ENCODE measurements at regions not wholly inside any gene's neighbourhood (a gene's known extent, or its start where the extent isn't known, plus 50 kb on each side); places are given as distances from the start of the nearest gene placed in this dataset.
"Not testable (repeated sequence)": the region's sequence is repeated elsewhere in the genome, so short reads cannot be mapped to it uniquely, and the experiment has no call there.

DNA sequence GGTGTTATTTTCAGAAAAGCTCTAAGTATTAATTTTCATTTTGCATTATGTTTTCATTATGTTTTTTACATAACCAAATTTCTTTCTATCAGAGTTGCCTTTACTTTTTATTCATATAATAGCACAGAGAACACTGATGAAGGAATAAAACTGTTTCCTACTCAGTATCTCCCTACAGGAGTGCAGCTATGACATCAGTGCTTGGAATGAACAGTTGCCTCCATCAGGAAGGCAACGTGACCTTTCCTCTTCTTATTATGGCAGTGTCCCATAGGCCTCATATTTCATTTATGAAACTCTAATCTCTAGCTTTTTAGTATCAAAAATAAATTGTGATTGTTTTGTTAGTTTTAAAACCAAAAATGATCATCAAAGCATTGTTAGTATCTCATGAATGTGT is 712.8 kb downstream of the CD109 start:
- intact Hi-C loops (cut with DNase I; ENCODE audit: low total_unique reads), result loop anchor here (2.0 kb wide), 1 partner anchor 800 kb away; no protein-coding TSS in a partner anchor
- Histone ChIP-seq H3K36me3 (no peaks in the 10 kb centered on the region), H3K4me1 (no peaks in the 10 kb centered on the region), H3K27me3 (no peaks in the 10 kb centered on the region), H3K9me3 (no peaks in the 10 kb centered on the region), H3K27ac (no peak overlapping the region), H3K4me3 (no peak overlapping the region)
- in situ Hi-C loops (cut with MboI; ENCODE audit: low sequenced_read_pairs in 4 of 4), result loop anchor here in 2 of 4 donors (25.0 kb wide), 1 partner anchor 803 kb away; the partner anchor contains the start of gene COL12A1 (in 2 of the 2)
- ATAC-seq, result no peak
- TF ChIP-seq, protein P1, sequence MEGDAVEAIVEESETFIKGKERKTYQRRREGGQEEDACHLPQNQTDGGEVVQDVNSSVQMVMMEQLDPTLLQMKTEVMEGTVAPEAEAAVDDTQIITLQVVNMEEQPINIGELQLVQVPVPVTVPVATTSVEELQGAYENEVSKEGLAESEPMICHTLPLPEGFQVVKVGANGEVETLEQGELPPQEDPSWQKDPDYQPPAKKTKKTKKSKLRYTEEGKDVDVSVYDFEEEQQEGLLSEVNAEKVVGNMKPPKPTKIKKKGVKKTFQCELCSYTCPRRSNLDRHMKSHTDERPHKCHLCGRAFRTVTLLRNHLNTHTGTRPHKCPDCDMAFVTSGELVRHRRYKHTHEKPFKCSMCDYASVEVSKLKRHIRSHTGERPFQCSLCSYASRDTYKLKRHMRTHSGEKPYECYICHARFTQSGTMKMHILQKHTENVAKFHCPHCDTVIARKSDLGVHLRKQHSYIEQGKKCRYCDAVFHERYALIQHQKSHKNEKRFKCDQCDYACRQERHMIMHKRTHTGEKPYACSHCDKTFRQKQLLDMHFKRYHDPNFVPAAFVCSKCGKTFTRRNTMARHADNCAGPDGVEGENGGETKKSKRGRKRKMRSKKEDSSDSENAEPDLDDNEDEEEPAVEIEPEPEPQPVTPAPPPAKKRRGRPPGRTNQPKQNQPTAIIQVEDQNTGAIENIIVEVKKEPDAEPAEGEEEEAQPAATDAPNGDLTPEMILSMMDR (IDR thresholded peaks at IDR 0.05 in 4 of 5, conservative IDR thresholded peaks at IDR 0.05 in 1 of 5), result no peak
- no peak for TF ChIP-seq POLR2A (IDR thresholded peaks at IDR 0.05)
- no peak for DNase-seq

DNA sequence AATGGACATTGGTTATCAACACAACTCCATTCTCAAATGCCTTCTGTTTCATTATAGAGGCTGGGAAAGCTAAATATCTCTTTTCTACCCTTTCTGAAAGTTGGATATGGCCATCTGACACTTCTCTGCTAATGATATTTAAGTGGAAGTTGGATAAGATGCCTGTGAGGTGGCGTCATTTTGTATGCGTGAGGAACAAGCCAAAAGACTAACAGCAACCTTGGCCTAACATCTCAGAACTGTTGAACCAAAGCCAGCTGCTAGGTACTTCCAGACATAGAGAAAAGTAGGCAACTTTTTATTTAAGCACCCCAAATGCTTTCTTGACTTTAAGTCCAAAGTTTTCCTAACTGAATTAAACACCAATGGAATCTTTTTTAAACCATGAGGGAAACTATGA is 708.4 kb downstream of the CD109 start:
- intact Hi-C loops (cut with DNase I; ENCODE audit: low total_unique reads), result no loop called here
- Histone ChIP-seq H3K4me1 (no peaks in the 10 kb centered on the region), H3K4me3 (no peak overlapping the region), H3K27ac (no peak overlapping the region), H3K36me3 (no peaks in the 10 kb centered on the region), H3K9me3 (no peaks in the 10 kb centered on the region), H3K27me3 (no peaks in the 10 kb centered on the region)
- in situ Hi-C loops (cut with MboI; ENCODE audit: low sequenced_read_pairs in 4 of 4), result loop anchor here in 2 of 4 donors (25.0 kb wide), 1 partner anchor 808 kb away; the partner anchor contains the start of gene COL12A1 (in 2 of the 2)
- TF ChIP-seq POLR2A (IDR thresholded peaks at IDR 0.05), result no peak
- TF ChIP-seq, protein P1 (IDR thresholded peaks at IDR 0.05 in 4 of 5, conservative IDR thresholded peaks at IDR 0.05 in 1 of 5), result no peak
- DNase-seq (no peak), ATAC-seq (no peak)

GRCh38 chr6:74402781-74403180 is 706.8 kb downstream of the CD109 start:
- TF ChIP-seq, protein P1 (IDR thresholded peaks at IDR 0.05 in 4 of 5, conservative IDR thresholded peaks at IDR 0.05 in 1 of 5), result no peak
- no peak for TF ChIP-seq POLR2A (IDR thresholded peaks at IDR 0.05)
- H3K4me1 ChIP-seq, result no peaks in the 10 kb centered on the region
- intact Hi-C loops (cut with DNase I; ENCODE audit: low total_unique reads) (no loop called here), in situ Hi-C loops (cut with MboI; ENCODE audit: low sequenced_read_pairs in 4 of 4) (loop anchor here in 2 of 4 donors (25.0 kb wide), 1 partner anchor 810 kb away; the partner anchor contains the start of gene COL12A1 (in 2 of the 2))
- no peak for ATAC-seq
- H3K27me3 ChIP-seq, result no peaks in the 10 kb centered on the region
- H3K4me3 ChIP-seq, result no peak overlapping the region
- no peaks in the 10 kb centered on the region for H3K9me3 ChIP-seq
- H3K36me3 ChIP-seq, result no peaks in the 10 kb centered on the region
- no peak for DNase-seq
- H3K27ac ChIP-seq, result no peak overlapping the region

DNA sequence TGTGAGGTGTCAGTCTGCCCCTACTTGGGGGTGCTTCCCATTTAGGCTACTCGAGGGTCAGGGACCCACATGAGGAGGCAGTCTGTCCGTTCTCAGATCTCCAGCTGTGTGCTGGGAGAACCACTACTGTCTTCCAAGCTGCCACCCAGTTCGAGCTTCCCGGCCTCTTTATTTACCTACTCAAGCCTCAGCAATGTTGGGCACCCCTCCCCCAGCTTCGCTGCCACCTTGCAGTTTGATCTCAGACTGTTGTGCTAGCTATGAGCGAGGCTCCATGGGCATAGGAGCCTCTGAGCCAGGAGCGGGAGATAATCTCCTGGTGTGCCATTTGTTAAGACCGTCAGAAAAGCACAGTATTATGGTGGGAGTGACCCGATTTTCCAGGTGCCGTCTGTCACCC is 682.4 kb downstream of the CD109 start:
- H3K9me3 ChIP-seq; in situ Hi-C loops (cut with MboI; ENCODE audit: low sequenced_read_pairs in 4 of 4); intact Hi-C loops (cut with DNase I; ENCODE audit: low total_unique reads); H3K27me3 ChIP-seq; H3K4me3 ChIP-seq; ATAC-seq; H3K4me1 ChIP-seq; DNase-seq; H3K36me3 ChIP-seq; H3K27ac ChIP-seq: not testable (repeated sequence)

GRCh38 chr6:74369556-74369993 is 673.6 kb downstream of the CD109 start:
- no peak for DNase-seq
- Histone ChIP-seq H3K4me3 (no peak overlapping the region), H3K27ac (no peak overlapping the region), H3K9me3 (no peaks in the 10 kb centered on the region), H3K27me3 (no peaks in the 10 kb centered on the region), H3K36me3 (no peaks in the 10 kb centered on the region), H3K4me1 (no peaks in the 10 kb centered on the region)
- no peak for ATAC-seq
- no peak for TF ChIP-seq POLR2A (IDR thresholded peaks at IDR 0.05)
- TF ChIP-seq, protein P1 (IDR thresholded peaks at IDR 0.05 in 4 of 5, conservative IDR thresholded peaks at IDR 0.05 in 1 of 5), result no peak
- in situ Hi-C loops (cut with MboI; ENCODE audit: low sequenced_read_pairs in 4 of 4), result no loop called here
- intact Hi-C loops (cut with DNase I; ENCODE audit: low total_unique reads), result no loop called here
